Breast epithelium (tissue), 4 donors: ENCODE measurements at regions not wholly inside any gene's neighbourhood (a gene's known extent, or its start where the extent isn't known, plus 50 kb on each side); places are given as distances from the start of the nearest gene placed in this dataset.

Source experiments
- DNase-seq, 2 donors: peaks; one replicate each; pipeline ENCODE4 v3.0.0-alpha.2; 2019; ENCODE audit warnings: low spot score in 2 of 2
- H3K27ac ChIP-seq, 2 donors: fragments of 200-600 bp; sonication (generic) in 1 of 2; one replicate each; pipeline ENCODE4 v1.5.1; 2016 to 2019; ENCODE audit warnings: mild to moderate bottlenecking in 1 of 2
- H3K27me3 ChIP-seq, 2 donors: fragments of 200-600 bp; sonication (generic) in 1 of 2; one replicate each; pipeline versions ENCODE4 v1.5.1 to v1.6.0; 2017 to 2019; ENCODE audit warnings: control low read depth in 1 of 2, mild to moderate bottlenecking in 1 of 2
- H3K36me3 ChIP-seq: fragments of 200-600 bp; one replicate; pipeline ENCODE4 v1.5.1; 2019
- H3K4me1 ChIP-seq, 2 donors: fragments of 200-600 bp; sonication (generic); one replicate each; pipeline ENCODE4 v1.5.1; 2016 to 2019; ENCODE audit warnings: control low read depth in 1 of 2
- H3K4me3 ChIP-seq, 3 donors: fragments of 200-600 bp; sonication (generic); 1 replicate in 2 of 3; 2 replicates in 1 of 3; pipeline ENCODE4 v1.5.1; 2016 to 2019; ENCODE audit warnings: mild to moderate bottlenecking in 3 of 3, moderate library complexity in 2 of 3
- H3K9me3 ChIP-seq, 2 donors: fragments of 200-600 bp; sonication (generic) in 1 of 2; one replicate each; pipeline ENCODE4 v1.5.1; 2016 to 2019; ENCODE audit warnings: control low read depth in 1 of 2
- POLR2A ChIP-seq: fragments of 450-650 bp; IDR thresholded peaks from one replicate; pipeline ENCODE4 v1.6.1; 2016; ENCODE audit warnings: antibody characterized with exemption, mild to moderate bottlenecking, moderate library complexity
- POLR2AphosphoS5 ChIP-seq, 3 donors: sonication (generic); formaldehyde crosslinking; IDR thresholded peaks; one replicate each; pipeline ENCODE4 v1.6.1; 2017; ENCODE audit warnings: antibody characterized with exemption in 3 of 3
- intact Hi-C: fragments of 100-400 bp; cut with DNase I; formaldehyde crosslinking; loops from one replicate; pipeline ENCODE4 v1.15.1; 2023; ENCODE audit warnings: low total_unique reads
- TF ChIP-seq, protein P1 (sequence below), 3 donors: fragments of 450-650 bp; IDR thresholded peaks; one replicate each; pipeline ENCODE4 v1.5.1; 2016 to 2017; ENCODE audit warnings: antibody characterized with exemption in 3 of 3, mild to moderate bottlenecking in 3 of 3, moderate library complexity in 3 of 3

DNA sequence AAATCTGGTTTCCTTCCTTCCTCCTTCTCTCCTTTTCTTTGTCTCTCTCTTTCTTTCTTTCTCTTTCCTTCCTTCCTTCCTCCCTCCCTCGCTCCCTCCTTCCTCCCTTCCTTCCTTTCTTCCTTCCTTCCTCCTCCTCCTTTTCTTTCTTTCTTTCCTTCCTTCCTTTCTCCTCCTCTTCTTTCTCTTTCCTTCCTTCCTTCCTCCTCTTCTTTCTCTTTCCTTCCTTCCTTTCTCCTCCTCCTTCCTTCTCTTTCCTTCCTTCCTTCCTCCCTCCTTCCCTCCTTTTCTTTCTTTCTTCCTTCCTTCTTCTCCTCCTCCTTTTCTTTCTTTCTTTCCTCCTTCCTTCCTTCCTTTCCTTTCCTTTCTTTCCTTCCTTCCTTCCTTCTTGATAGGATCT lies 61.2 kb downstream of the VIP start:
- H3K27ac ChIP-seq: no peak overlapping the region
- no peaks in the 10 kb centered on the region for H3K9me3 ChIP-seq
- no peak for DNase-seq
- intact Hi-C loops: no loop called here
- H3K4me1 ChIP-seq: no peaks in the 10 kb centered on the region
- no peaks in the 10 kb centered on the region for H3K27me3 ChIP-seq
- H3K36me3 ChIP-seq: no peaks in the 10 kb centered on the region
- TF ChIP-seq, protein P1, sequence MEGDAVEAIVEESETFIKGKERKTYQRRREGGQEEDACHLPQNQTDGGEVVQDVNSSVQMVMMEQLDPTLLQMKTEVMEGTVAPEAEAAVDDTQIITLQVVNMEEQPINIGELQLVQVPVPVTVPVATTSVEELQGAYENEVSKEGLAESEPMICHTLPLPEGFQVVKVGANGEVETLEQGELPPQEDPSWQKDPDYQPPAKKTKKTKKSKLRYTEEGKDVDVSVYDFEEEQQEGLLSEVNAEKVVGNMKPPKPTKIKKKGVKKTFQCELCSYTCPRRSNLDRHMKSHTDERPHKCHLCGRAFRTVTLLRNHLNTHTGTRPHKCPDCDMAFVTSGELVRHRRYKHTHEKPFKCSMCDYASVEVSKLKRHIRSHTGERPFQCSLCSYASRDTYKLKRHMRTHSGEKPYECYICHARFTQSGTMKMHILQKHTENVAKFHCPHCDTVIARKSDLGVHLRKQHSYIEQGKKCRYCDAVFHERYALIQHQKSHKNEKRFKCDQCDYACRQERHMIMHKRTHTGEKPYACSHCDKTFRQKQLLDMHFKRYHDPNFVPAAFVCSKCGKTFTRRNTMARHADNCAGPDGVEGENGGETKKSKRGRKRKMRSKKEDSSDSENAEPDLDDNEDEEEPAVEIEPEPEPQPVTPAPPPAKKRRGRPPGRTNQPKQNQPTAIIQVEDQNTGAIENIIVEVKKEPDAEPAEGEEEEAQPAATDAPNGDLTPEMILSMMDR (IDR thresholded peaks at IDR 0.05): no peak
- no peak overlapping the region for H3K4me3 ChIP-seq

DNA sequence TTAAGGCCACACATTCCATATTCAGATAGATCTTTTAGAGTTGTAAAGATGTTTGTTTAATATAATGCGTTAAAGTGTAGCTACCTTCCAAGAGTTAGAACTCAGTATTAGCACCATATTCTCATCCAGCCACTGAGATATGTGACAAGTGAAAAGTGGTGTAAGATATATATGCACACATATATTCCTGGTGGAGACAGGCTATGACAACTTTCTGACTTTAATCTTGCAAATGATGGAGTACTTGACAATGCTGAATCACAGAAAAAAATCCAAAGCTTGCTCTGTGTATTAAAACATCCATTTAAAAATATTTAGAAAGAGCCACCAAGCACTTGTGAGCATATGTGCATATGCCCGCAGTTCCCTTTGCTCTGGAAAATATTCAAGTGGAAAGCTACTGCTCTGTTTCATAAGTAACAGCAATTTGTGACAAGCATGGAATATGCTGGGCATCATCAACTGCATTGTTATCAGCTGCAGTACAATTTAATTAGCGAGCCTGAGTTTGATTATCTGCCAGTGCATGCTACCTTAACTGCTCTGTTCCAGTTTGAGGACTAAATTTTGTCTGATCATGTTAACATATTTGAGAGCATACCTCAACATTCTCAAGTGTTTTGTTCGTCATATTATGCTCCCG lies 64.8 kb downstream of the VIP start:
- Histone ChIP-seq H3K4me3 (no peak overlapping the region), H3K36me3 (no peaks in the 10 kb centered on the region), H3K27ac (no peak overlapping the region), H3K27me3 (no peaks in the 10 kb centered on the region), H3K9me3 (no peaks in the 10 kb centered on the region), H3K4me1 (no peaks in the 10 kb centered on the region)
- TF ChIP-seq POLR2AphosphoS5 (IDR thresholded peaks at IDR 0.05): no peak
- TF ChIP-seq POLR2A: no peak
- TF ChIP-seq, protein P1 (IDR thresholded peaks at IDR 0.05): no peak
- no peak for DNase-seq
- intact Hi-C loops: no loop called here

DNA sequence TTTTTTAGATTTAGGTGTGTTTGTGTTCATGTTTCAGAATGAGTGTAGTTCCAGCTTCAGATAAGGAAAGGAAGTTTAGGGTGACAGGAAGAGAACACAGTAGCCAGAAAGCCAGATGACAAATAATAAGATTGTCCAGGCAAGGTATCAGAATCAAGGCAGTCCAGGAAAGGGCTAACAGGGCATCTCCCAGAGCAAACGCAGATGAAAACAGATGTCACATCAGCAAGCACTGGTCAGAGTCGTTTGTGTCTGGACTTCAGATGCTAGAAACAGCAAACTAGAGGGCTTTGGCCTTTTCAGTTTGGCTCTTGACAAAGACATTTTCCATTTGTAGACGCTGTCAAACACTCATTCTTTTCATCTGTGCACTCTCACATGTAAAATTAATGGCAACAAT lies 65.5 kb downstream of the VIP start:
- intact Hi-C loops: no loop called here
- no peak overlapping the region for H3K27ac ChIP-seq
- TF ChIP-seq POLR2AphosphoS5 (IDR thresholded peaks at IDR 0.05) (no peak), POLR2A (no peak)
- TF ChIP-seq, protein P1 (IDR thresholded peaks at IDR 0.05): no peak
- H3K27me3 ChIP-seq: no peaks in the 10 kb centered on the region
- H3K4me1 ChIP-seq: no peaks in the 10 kb centered on the region
- no peaks in the 10 kb centered on the region for H3K9me3 ChIP-seq
- H3K36me3 ChIP-seq: no peaks in the 10 kb centered on the region
- no peak overlapping the region for H3K4me3 ChIP-seq
- DNase-seq: no peak

DNA sequence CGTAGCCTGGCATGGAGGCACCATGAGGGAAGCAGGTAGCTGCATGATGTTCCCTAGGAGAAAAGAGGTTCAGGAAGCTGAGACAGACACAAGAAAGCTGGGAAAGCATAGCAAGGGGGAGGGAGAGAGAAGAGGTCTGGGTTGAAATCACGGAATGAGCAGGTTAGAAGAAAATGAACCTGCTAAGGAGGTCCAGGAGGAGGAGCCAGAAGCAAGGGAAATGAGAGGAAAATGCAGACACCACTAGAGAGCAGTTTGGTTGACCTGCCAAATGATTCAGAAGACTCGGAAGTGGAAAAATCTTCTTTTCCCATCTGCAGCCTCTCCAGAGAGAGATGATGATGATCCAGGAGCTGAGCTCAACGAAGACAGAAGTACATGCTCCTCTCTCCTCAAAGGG lies 70.9 kb downstream of the VIP start:
- Histone ChIP-seq H3K4me1 (no peaks in the 10 kb centered on the region), H3K4me3 (no peak overlapping the region), H3K36me3 (no peaks in the 10 kb centered on the region), H3K27me3 (no peaks in the 10 kb centered on the region), H3K27ac (no peak overlapping the region), H3K9me3 (no peaks in the 10 kb centered on the region)
- TF ChIP-seq POLR2AphosphoS5 (IDR thresholded peaks at IDR 0.05) (no peak), POLR2A (no peak)
- TF ChIP-seq, protein P1 (IDR thresholded peaks at IDR 0.05): no peak
- DNase-seq: no peak
- intact Hi-C loops: loop anchor here (5.0 kb wide), 1 partner anchor 39 kb away; no protein-coding TSS in a partner anchor

DNA sequence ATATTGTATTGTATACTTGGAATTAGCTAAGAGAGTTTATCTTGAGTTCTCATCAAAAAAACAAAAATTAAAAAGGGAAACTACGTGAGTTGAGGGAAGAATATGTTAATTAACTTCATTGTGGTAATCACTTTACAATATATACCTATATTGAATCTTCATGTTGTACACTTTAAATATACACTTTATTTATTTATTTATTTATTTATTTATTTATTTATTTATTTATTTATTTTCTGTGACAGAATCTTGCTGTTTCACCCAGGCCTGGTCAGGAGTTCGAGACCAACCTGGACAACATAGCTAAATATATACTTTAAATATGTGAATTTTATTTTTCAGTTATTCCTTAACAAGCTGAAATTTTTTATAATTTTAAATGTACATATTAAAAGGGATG lies 74.1 kb downstream of the VIP start:
- H3K27me3 ChIP-seq: no peaks in the 10 kb centered on the region
- DNase-seq: no peak
- no peak overlapping the region for H3K4me3 ChIP-seq
- intact Hi-C loops: loop anchor here (5.0 kb wide), 2 partner anchors 42 to 1208 kb away; no protein-coding TSS in a partner anchor
- TF ChIP-seq POLR2A (no peak), POLR2AphosphoS5 (IDR thresholded peaks at IDR 0.05) (no peak)
- TF ChIP-seq, protein P1 (IDR thresholded peaks at IDR 0.05): no peak
- H3K9me3 ChIP-seq: no peaks in the 10 kb centered on the region
- H3K4me1 ChIP-seq: no peaks in the 10 kb centered on the region
- H3K36me3 ChIP-seq: no peaks in the 10 kb centered on the region
- no peak overlapping the region for H3K27ac ChIP-seq
